ENCODE measurements at regions not wholly inside any gene's neighbourhood (a gene's known extent, or its start where the extent isn't known, plus 50 kb on each side); places are given as distances from the start of the nearest gene placed in this dataset.
"Not testable (repeated sequence)": the region's sequence is repeated elsewhere in the genome, so short reads cannot be mapped to it uniquely, and the experiment has no call there.

- TF ChIP-seq CTCF (IDR thresholded peaks at IDR 0.05; ENCODE audit: low read depth, low read length, missing control alignments), result no peak
- no peak for DNase-seq (ENCODE audit: extremely low read depth, low read depth)
- H3K4me3 ChIP-seq (replicated peaks; ENCODE audit: low read depth, low read length), result no peak overlapping the region
Measured at GRCh38 chr3:89533275-89533674, 425.9 kb downstream of the EPHA3 start.

GRCh38 chr3:89554587-89554986 lies 447.2 kb downstream of the EPHA3 start:
- DNase-seq (ENCODE audit: extremely low read depth, low read depth); H3K4me3 ChIP-seq (replicated peaks; ENCODE audit: low read depth, low read length): not testable (repeated sequence)

GRCh38 chr3:89558711-89559110 lies 451.3 kb downstream of the EPHA3 start:
- TF ChIP-seq CTCF (IDR thresholded peaks at IDR 0.05; ENCODE audit: low read depth, low read length, missing control alignments), result no peak
- DNase-seq (ENCODE audit: extremely low read depth, low read depth), result no peak
- no peak overlapping the region for H3K4me3 ChIP-seq (replicated peaks; ENCODE audit: low read depth, low read length)

- no peak for TF ChIP-seq CTCF (IDR thresholded peaks at IDR 0.05; ENCODE audit: low read depth, low read length, missing control alignments)
- no peak for DNase-seq (ENCODE audit: extremely low read depth, low read depth)
- H3K4me3 ChIP-seq (replicated peaks; ENCODE audit: low read depth, low read length), result no peak overlapping the region
Measured at GRCh38 chr3:89560568-89560967, 453.1 kb downstream of the EPHA3 start.

- DNase-seq (ENCODE audit: extremely low read depth, low read depth), result no peak
- no peak overlapping the region for H3K4me3 ChIP-seq (replicated peaks; ENCODE audit: low read depth, low read length)
- TF ChIP-seq CTCF (IDR thresholded peaks at IDR 0.05; ENCODE audit: low read depth, low read length, missing control alignments), result no peak
Measured at GRCh38 chr3:89562373-89562772, 455.0 kb downstream of the EPHA3 start.

GRCh38 chr3:89565098-89565497 lies 457.7 kb downstream of the EPHA3 start:
- no peak for TF ChIP-seq CTCF (IDR thresholded peaks at IDR 0.05; ENCODE audit: low read depth, low read length, missing control alignments)
- no peak for DNase-seq (ENCODE audit: extremely low read depth, low read depth)
- H3K4me3 ChIP-seq (replicated peaks; ENCODE audit: low read depth, low read length), result no peak overlapping the region

- TF ChIP-seq CTCF (IDR thresholded peaks at IDR 0.05; ENCODE audit: low read depth, low read length, missing control alignments), result no peak
- no peak overlapping the region for H3K4me3 ChIP-seq (replicated peaks; ENCODE audit: low read depth, low read length)
- DNase-seq (ENCODE audit: extremely low read depth, low read depth), result no peak
Measured at GRCh38 chr3:89570465-89570864, 463.0 kb downstream of the EPHA3 start.
